HL-60 (cell line): ENCODE measurements at regions not wholly inside any gene's neighbourhood (a gene's known extent, or its start where the extent isn't known, plus 50 kb on each side); places are given as distances from the start of the nearest gene placed in this dataset.

Source experiments
- DNase-seq, 2 experiments: peaks; one replicate each; pipeline ENCODE4 v3.0.0-alpha.2; 2010 to 2020; ENCODE audit warnings: low read depth in 1 of 2, low spot score in 1 of 2
- H3K27ac ChIP-seq: fragments of 250-450 bp; sonication (Bioruptor Pico); replicated peaks from 2 replicates; pipeline ENCODE4 v1.5.1; 2020; ENCODE audit warnings: mild to moderate bottlenecking, moderate library complexity
- H3K27me3 ChIP-seq: fragments of 250-450 bp; sonication (Bioruptor Pico); 2 replicates; pipeline ENCODE4 v1.5.1; 2021; ENCODE audit warnings: mild to moderate bottlenecking, moderate library complexity; ENCODE audit not compliant: insufficient read depth, poor library complexity, severe bottlenecking
- H3K4me3 ChIP-seq: replicated peaks from 2 replicates; pipeline ENCODE4 v1.5.1; 2011; ENCODE audit warnings: mild to moderate bottlenecking, control low read depth, low read length; ENCODE audit not compliant: insufficient read depth
- CTCF ChIP-seq: IDR thresholded peaks from one replicate; pipeline ENCODE4 v1.5.1; 2011; ENCODE audit warnings: low read length, control low read depth, inconsistent platforms; ENCODE audit not compliant: insufficient read depth
- GABPA ChIP-seq: IDR thresholded peaks from 2 replicates; pipeline ENCODE4 v1.6.1; 2012; ENCODE audit warnings: low read depth
- POLR2AphosphoS5 ChIP-seq: IDR thresholded peaks from 2 replicates; pipeline ENCODE4 v1.6.1; 2012; ENCODE audit warnings: low read depth
- SPI1 ChIP-seq: IDR thresholded peaks from 2 replicates; pipeline ENCODE4 v1.6.1; 2012; ENCODE audit warnings: low read depth, mild to moderate bottlenecking, borderline replicate concordance
- TF ChIP-seq, protein P1 (sequence below): IDR thresholded peaks from 2 replicates; pipeline ENCODE4 v1.6.1; 2012; ENCODE audit warnings: low read depth; ENCODE audit not compliant: insufficient replicate concordance

GRCh38 chr1:168455764-168456163, 88.0 kb downstream of the XCL2 start:
- no peaks in the 10 kb centered on the region for H3K27me3 ChIP-seq
- TF ChIP-seq POLR2AphosphoS5 (no peak), SPI1 (no peak), GABPA (no peak), CTCF (no peak)
- TF ChIP-seq, protein P1, sequence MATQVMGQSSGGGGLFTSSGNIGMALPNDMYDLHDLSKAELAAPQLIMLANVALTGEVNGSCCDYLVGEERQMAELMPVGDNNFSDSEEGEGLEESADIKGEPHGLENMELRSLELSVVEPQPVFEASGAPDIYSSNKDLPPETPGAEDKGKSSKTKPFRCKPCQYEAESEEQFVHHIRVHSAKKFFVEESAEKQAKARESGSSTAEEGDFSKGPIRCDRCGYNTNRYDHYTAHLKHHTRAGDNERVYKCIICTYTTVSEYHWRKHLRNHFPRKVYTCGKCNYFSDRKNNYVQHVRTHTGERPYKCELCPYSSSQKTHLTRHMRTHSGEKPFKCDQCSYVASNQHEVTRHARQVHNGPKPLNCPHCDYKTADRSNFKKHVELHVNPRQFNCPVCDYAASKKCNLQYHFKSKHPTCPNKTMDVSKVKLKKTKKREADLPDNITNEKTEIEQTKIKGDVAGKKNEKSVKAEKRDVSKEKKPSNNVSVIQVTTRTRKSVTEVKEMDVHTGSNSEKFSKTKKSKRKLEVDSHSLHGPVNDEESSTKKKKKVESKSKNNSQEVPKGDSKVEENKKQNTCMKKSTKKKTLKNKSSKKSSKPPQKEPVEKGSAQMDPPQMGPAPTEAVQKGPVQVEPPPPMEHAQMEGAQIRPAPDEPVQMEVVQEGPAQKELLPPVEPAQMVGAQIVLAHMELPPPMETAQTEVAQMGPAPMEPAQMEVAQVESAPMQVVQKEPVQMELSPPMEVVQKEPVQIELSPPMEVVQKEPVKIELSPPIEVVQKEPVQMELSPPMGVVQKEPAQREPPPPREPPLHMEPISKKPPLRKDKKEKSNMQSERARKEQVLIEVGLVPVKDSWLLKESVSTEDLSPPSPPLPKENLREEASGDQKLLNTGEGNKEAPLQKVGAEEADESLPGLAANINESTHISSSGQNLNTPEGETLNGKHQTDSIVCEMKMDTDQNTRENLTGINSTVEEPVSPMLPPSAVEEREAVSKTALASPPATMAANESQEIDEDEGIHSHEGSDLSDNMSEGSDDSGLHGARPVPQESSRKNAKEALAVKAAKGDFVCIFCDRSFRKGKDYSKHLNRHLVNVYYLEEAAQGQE: no peak
- no peak overlapping the region for H3K27ac ChIP-seq
- no peak overlapping the region for H3K4me3 ChIP-seq
- no peak for DNase-seq

GRCh38 chr1:168454211-168454815, 89.5 kb downstream of the XCL2 start:
- no peak overlapping the region for H3K4me3 ChIP-seq
- DNase-seq: no peak
- H3K27me3 ChIP-seq: no peaks in the 10 kb centered on the region
- H3K27ac ChIP-seq: no peak overlapping the region
- TF ChIP-seq, protein P1: no peak
- no peak for TF ChIP-seq SPI1
- no peak for TF ChIP-seq GABPA
- TF ChIP-seq CTCF: no peak
- TF ChIP-seq POLR2AphosphoS5: no peak

DNA sequence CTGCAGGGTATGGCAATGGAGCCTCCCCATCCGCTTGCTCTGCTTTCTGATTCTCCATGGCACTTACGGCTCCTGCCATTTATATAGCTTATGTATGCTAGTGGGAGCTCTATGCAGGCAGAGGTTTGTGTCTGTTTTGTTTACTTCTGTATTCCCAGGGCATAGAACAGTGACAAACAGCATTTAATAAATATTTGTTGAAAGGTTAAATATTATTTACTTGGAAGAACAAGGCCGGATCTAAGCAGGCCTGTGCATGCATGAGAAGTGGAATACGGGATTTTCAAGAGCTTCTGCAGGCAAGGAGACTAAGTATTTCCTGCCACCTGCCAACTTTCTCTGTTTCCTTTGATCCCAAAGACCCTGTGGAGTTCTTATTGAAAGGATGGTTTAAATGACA, 90.7 kb downstream of the XCL2 start:
- no peak for DNase-seq
- Histone ChIP-seq H3K27ac (no peak overlapping the region), H3K4me3 (no peak overlapping the region), H3K27me3 (no peaks in the 10 kb centered on the region)
- TF ChIP-seq POLR2AphosphoS5 (no peak), SPI1 (no peak), CTCF (no peak), GABPA (no peak)
- TF ChIP-seq, protein P1: no peak
